ENCODE measurements at regions not wholly inside any gene's neighbourhood (a gene's known extent, or its start where the extent isn't known, plus 50 kb on each side); places are given as distances from the start of the nearest gene placed in this dataset.
"Not testable (repeated sequence)": the region's sequence is repeated elsewhere in the genome, so short reads cannot be mapped to it uniquely, and the experiment has no call there.

GRCh38 chr2:156254637-156255067 lies 77.9 kb downstream of the NR4A2 start:
- H3K27me3 ChIP-seq; H3K4me1 ChIP-seq (ENCODE audit: insufficient read depth); H3K4me3 ChIP-seq; DNase-seq; H3K9me3 ChIP-seq; intact Hi-C loops (cut with DNase I); H3K36me3 ChIP-seq; H3K27ac ChIP-seq: not testable (repeated sequence)
- WGBS, 3 donors, result 52 to 87% (median 63%) methylated on average over 24 of the region's 27 CpGs

GRCh38 chr2:156253765-156254164 lies 78.8 kb downstream of the NR4A2 start:
- Histone ChIP-seq H3K4me3 (no peak overlapping the region), H3K27me3 (no peaks in the 10 kb centered on the region), H3K27ac (no peak overlapping the region), H3K4me1 (ENCODE audit: insufficient read depth) (no peaks in the 10 kb centered on the region), H3K36me3 (no peaks in the 10 kb centered on the region), H3K9me3 (no peaks in the 10 kb centered on the region)
- WGBS, 3 donors, result 84 to 91% (median 86%) methylated on average over 2 of the region's 2 CpGs
- TF ChIP-seq EP300 (IDR thresholded peaks at IDR 0.05) (no peak), CTCF (IDR thresholded peaks at IDR 0.05) (no peak), POLR2A (IDR thresholded peaks at IDR 0.05) (no peak)
- intact Hi-C loops (cut with DNase I), result no loop called here
- no peak for DNase-seq

GRCh38 chr2:156242874-156243273 lies 89.6 kb downstream of the NR4A2 start:
- Histone ChIP-seq H3K9me3 (no peaks in the 10 kb centered on the region), H3K4me1 (ENCODE audit: insufficient read depth) (no peaks in the 10 kb centered on the region), H3K27ac (no peak overlapping the region), H3K36me3 (no peaks in the 10 kb centered on the region), H3K4me3 (no peak overlapping the region), H3K27me3 (no peaks in the 10 kb centered on the region)
- intact Hi-C loops (cut with DNase I), result no loop called here
- WGBS, 3 donors, result 70 to 83% (median 76%) methylated on average over 1 of the region's 1 CpG
- no peak for DNase-seq
- TF ChIP-seq EP300 (IDR thresholded peaks at IDR 0.05), result no peak
- TF ChIP-seq CTCF (IDR thresholded peaks at IDR 0.05), result no peak
- TF ChIP-seq POLR2A (IDR thresholded peaks at IDR 0.05), result no peak

- TF ChIP-seq EP300 (IDR thresholded peaks at IDR 0.05) (no peak), POLR2A (IDR thresholded peaks at IDR 0.05) (no peak), CTCF (IDR thresholded peaks at IDR 0.05) (no peak)
- DNase-seq, result no peak
- H3K4me3 ChIP-seq, result no peak overlapping the region
- WGBS, 3 donors, result 56 to 74% (median 69%) methylated on average over 2 of the region's 2 CpGs
- H3K4me1 ChIP-seq (ENCODE audit: insufficient read depth), result no peaks in the 10 kb centered on the region
- H3K36me3 ChIP-seq, result no peaks in the 10 kb centered on the region
- intact Hi-C loops (cut with DNase I), result no loop called here
- no peak overlapping the region for H3K27ac ChIP-seq
- no peaks in the 10 kb centered on the region for H3K27me3 ChIP-seq
- H3K9me3 ChIP-seq, result no peaks in the 10 kb centered on the region
These were observed 95.0 kb downstream of the NR4A2 start for GRCh38 chr2:156237558-156237957.

GRCh38 chr2:156229724-156230362 lies 102.7 kb downstream of the NR4A2 start:
- DNase-seq, result no peak
- H3K27me3 ChIP-seq, result no peaks in the 10 kb centered on the region
- no peak for TF ChIP-seq EP300 (IDR thresholded peaks at IDR 0.05)
- no peak for TF ChIP-seq CTCF (IDR thresholded peaks at IDR 0.05)
- TF ChIP-seq POLR2A (IDR thresholded peaks at IDR 0.05), result no peak
- 57 to 60% (median 58%) methylated on average over 1 of the region's 1 CpG for WGBS, 3 donors
- H3K4me3 ChIP-seq, result no peak overlapping the region
- H3K36me3 ChIP-seq, result no peaks in the 10 kb centered on the region
- no peaks in the 10 kb centered on the region for H3K4me1 ChIP-seq (ENCODE audit: insufficient read depth)
- H3K27ac ChIP-seq, result no peak overlapping the region
- H3K9me3 ChIP-seq, result no peaks in the 10 kb centered on the region
- intact Hi-C loops (cut with DNase I), result no loop called here

GRCh38 chr2:156223328-156223727 lies 109.2 kb downstream of the NR4A2 start:
- WGBS, 3 donors, result 66 to 85% (median 76%) methylated on average over 1 of the region's 1 CpG
- H3K36me3 ChIP-seq; H3K4me1 ChIP-seq (ENCODE audit: insufficient read depth); H3K4me3 ChIP-seq; H3K27me3 ChIP-seq; intact Hi-C loops (cut with DNase I); DNase-seq; H3K27ac ChIP-seq; H3K9me3 ChIP-seq: not testable (repeated sequence)

All from ovary (tissue), 7 donors.